Kidney capillary endothelial cell (primary cell): ENCODE measurements at regions not wholly inside any gene's neighbourhood (a gene's known extent, or its start where the extent isn't known, plus 50 kb on each side); places are given as distances from the start of the nearest gene placed in this dataset.
"Not testable (repeated sequence)": the region's sequence is repeated elsewhere in the genome, so short reads cannot be mapped to it uniquely, and the experiment has no call there.

Experiments
- DNase-seq: peaks from one replicate; pipeline ENCODE4 v3.0.0-alpha.2; 2018; ENCODE audit warnings: low spot score

- DNase-seq: not testable (repeated sequence)
Observed at GRCh38 chr10:61818251-61818650, 83.2 kb upstream of the ARID5B start.

- no peak for DNase-seq
Observed at GRCh38 chr10:61819208-61819607, 82.3 kb upstream of the ARID5B start.

GRCh38 chr10:61821153-61821552 is 80.3 kb upstream of the ARID5B start:
- DNase-seq: peak; percentile 90

GRCh38 chr10:61821693-61822092 is 79.8 kb upstream of the ARID5B start:
- DNase-seq: no peak

DNA sequence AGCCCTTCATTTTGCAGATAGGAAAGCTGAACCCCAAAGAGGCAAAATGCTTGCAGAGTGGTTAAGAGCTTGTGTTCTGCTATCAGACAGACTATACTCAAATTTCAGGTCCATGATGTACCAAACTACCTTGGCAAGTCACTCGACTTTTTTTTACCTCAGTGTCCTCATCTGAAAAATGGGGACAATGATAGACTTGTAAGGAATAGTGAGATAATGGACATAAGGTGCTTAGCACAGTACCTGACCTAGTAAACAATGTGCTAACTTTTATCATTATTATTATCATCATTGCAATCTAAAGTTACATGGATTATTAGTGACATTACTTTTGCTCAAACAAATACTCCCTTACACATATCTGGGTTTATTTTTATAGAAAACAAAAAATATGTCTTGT is 79.4 kb upstream of the ARID5B start:
- no peak for DNase-seq

GRCh38 chr10:61822781-61823230 is 78.7 kb upstream of the ARID5B start:
- no peak for DNase-seq

- no peak for DNase-seq
Observed at GRCh38 chr10:61825001-61825400, 76.5 kb upstream of the ARID5B start.

GRCh38 chr10:61825628-61826027 is 75.9 kb upstream of the ARID5B start:
- DNase-seq: no peak

- no peak for DNase-seq
Observed at GRCh38 chr10:61828034-61828433, 73.5 kb upstream of the ARID5B start.

DNA sequence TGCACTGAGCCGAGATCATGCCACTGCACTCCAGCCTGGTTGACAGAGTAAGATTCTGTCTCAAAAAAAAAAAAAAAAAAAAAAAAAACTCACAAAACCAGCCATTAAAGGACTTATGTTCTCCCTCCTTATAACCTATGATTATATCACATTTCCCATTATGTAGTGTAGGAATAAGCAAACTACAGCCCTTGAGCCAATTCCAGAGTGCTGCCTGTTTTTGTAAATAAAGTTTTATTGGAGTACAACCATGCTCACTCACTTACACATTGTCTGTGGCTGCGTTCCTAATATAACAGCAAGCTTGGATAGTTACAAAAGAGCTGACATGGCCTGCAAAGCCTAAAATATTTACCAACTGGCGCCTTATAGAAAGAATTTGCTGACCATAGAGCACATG is 72.7 kb upstream of the ARID5B start:
- no peak for DNase-seq

GRCh38 chr10:61830072-61830845 is 71.2 kb upstream of the ARID5B start:
- peak; percentile 15 for DNase-seq

DNA sequence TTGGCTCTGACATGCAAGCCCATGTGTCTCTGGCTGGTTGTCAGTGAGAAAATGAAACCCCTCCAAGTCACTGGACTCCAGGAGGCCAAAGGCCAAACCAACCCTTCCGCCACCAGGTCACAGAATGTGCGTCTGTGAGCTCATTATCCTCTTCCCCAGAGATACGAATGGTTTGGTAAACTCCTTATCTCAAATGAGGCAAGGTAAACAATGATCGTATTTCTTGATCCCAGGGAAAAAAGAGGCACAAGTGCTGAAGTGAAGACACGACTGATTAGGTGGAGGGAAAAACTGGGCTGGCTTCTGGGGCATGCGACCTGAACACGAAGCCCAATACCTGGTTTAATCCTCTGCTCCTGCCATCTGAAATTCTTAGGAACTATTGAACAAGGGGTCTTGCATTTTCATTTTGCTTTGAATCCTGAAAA is 70.6 kb upstream of the ARID5B start:
- no peak for DNase-seq

DNA sequence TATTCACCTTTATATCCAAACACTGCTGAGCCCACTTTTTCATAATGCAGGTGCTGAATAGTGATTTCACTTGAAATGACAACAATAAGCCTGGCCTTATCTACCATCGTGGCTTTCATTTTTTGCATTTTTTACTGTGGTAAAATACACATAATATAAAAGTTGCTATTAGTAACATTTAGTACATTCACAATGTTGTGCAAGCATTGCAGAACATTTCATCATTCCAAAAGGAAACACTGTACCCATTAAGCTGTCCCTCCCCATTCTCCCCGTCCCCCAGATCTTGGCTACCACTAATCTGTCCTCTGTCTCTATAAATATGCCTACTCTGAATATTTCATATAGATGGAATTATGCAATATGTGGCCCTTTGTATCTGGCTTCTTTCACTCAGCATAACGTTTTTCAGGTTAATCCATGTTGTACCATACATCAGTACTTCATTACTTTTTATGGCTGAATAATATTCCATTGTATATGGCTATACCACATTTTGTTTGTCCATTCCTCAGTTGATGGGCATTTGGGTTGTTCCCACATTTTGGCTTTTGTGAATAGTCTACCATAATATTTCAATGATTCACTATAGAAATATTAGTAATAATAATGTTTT is 68.5 kb upstream of the ARID5B start:
- DNase-seq: no peak

DNA sequence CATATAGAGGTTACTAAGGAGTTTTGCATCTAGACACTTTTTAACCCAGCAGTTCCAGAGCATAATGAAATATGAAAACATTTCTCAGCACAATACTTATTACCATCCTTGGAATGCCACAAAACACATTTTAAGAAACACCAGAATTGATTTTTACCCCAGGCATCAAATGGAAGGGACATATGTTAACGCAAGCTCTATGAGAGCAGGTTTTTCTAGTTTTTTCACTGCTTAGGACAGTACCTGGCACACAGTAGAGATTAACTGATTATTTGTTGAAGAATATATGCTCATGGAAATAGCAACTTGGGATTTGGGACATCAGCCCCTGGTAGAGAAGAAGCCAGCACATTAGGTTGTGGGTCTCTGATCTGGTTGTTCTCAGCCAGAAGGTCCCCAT is 67.0 kb upstream of the ARID5B start:
- DNase-seq: no peak

DNA sequence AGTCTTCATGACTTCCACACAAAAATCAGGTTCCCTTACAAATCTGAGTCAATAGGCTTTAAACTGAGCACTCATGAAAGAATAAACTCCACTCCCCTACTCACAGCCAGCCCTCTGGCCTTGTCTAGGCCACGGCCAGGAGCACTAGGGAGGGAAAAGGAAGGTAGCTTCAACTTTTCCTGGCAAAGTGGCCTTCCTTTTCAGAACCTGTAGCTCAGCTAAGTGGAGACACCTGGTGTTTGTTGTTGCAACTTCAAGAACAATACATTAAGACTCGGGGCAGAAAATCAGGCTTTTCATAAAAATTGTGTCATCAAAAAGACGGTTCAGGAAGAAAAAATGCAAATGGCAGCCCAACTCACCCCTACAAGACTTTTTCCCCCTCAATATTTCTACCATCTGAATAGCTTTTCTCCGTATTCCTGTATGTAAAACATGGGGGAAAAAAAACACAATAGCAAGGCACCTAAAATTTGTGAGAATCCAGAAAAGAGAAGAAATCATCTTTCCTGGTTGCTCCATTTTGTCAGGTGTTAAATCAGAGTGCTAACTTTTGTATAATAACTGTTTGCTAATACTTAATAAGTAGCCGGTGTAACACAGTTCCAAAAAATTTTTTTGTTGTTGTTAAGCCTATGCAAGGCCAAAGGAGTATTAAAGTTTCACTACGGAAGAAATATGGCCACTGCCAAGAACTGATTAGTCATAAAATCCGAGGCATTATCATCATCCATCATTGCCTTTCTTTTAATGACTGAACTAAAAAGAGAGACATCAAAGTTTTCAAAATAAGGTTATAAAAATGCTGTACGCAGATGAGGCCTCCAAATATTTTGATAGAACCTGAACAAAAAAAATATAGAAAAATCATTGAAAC is 66.2 kb upstream of the ARID5B start:
- DNase-seq: peak; percentile 80

DNA sequence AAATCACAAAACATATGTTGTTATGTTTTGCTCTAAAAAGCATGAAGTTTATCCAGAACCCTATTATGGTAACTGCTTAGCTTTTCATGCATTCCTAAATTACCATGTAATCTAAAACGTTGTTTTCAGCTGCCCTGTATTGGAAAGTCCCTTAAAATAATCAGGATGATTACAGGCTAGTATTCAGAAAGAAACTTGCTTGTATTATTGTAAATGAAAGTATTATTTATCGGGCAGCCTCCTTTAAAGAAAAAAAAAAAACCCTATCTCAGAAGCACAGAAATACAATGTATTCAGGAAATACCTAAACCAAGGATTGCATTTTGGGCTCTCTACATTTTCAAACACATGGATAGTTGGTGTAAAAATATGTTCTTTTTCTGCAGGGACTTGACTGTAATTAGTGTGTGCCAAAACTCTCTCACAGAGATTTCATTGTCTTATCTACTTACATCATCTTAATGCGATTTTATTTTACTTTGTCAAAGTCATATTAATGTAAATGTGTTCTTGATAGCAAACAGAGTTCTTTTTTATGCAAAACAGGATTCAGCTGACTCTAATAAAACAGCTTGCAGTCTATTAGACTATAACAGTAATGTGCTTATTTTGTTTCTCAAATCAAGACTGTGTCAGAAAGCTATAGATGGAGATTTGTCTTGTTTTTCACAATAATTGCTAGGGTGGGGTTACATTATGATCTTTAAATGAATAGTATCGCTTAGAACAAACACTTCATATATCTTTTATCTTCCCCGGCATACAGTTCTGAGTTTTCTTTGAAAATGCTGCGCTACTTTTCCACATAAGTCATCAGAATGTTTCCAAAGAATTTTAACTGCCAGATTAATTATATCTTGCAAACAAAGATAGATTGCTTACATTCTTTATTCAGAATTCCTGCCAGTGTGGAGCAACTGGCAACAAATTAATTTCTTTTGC is 65.3 kb upstream of the ARID5B start:
- DNase-seq: peak; percentile 18

DNA sequence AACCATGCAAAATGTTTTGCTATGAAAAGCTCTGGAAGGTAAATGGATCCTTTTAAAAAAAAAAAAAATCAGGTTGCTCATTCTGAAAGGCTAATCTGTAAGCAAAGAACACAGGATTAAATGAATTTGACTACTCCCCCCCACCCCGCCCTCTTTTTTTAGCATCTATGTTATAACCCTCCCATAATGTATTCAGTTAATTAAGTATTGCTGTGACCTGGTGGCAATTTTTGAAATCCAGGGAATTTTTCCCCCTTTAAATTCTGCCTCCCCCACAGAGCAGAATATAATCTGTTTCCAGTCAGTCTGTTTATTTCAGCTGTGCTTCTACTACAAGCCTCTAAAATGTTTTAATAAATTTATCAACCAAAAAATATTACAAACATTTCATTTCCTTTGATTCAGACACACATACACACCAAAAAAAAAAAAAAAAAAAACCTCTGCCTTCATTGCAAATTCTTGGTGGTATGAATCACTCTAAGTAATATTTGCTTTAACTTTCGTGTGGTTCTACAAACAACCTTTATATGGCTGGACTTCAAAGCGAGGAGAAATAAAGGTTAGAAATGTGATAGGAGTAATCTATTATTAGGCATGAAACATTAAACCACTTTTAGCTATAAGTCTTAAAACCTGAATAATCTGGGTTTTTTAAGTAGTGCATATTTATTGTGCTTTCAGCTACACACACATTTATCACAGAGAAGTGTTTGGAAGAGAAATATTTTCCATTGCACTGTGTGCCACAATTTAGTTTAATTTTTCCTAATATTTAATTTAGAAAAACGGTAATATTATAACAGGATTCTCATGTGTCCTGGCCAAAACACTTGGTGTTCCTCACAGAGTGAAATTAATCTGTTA is 64.4 kb upstream of the ARID5B start:
- peak; percentile 59 for DNase-seq

- DNase-seq: no peak
Observed at GRCh38 chr10:61837755-61838171, 63.7 kb upstream of the ARID5B start.

GRCh38 chr10:61839916-61840315 is 61.6 kb upstream of the ARID5B start:
- no peak for DNase-seq

DNA sequence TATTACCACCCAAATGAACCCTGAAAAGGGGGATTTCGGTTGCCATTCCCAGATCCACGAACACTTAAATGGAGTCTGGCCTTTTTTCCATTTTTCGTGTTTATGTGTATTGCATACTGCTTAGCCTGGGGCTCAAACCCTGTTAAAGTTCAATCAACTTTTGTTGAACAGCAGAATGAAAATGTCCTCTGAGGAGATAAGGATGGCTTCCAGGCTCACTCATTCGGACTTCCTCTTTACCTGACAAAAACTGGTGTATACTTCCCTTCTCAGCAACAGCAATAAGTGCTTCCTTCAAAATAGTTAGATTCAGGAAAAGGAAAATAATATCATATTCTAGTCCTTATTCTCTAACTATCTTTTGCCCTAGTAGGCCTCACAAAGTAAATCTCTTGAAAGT is 61.1 kb upstream of the ARID5B start:
- DNase-seq: no peak
